Nephron progenitor cell (in vitro differentiated cells): ENCODE measurements at regions not wholly inside any gene's neighbourhood (a gene's known extent, or its start where the extent isn't known, plus 50 kb on each side); places are given as distances from the start of the nearest gene placed in this dataset.

ENCODE experiments used
- DNase-seq: peaks from one replicate; pipeline ENCODE4 v3.0.0; 2021
- H3K27ac Mint-ChIP-seq: 2 replicates; pipeline ENCODE4 v1.8.0; 2021; ENCODE audit warnings: mild to moderate bottlenecking, moderate library complexity, mixed read lengths
- H3K27me3 Mint-ChIP-seq: 2 replicates; pipeline ENCODE4 v1.8.0; 2021; ENCODE audit warnings: mild to moderate bottlenecking, low read depth, mixed read lengths; ENCODE audit not compliant: poor library complexity
- H3K36me3 Mint-ChIP-seq: 2 replicates; pipeline ENCODE4 v1.8.0; 2021; ENCODE audit warnings: low read depth, mixed read lengths
- H3K4me1 Mint-ChIP-seq: 2 replicates; pipeline ENCODE4 v1.8.0; 2021; ENCODE audit warnings: mixed read lengths
- H3K4me3 Mint-ChIP-seq: 2 replicates; pipeline ENCODE4 v1.8.0; 2021; ENCODE audit warnings: mild to moderate bottlenecking, moderate library complexity, mixed read lengths
- H3K9me3 Mint-ChIP-seq: 2 replicates; pipeline ENCODE4 v1.8.0; 2021; ENCODE audit warnings: mild to moderate bottlenecking, moderate library complexity, mixed read lengths
- CTCF ChIP-seq: fragments of 200-600 bp; sonication (generic); IDR thresholded peaks from 2 replicates; pipeline ENCODE4 v1.5.0; 2021; ENCODE audit warnings: antibody characterized with exemption

DNA sequence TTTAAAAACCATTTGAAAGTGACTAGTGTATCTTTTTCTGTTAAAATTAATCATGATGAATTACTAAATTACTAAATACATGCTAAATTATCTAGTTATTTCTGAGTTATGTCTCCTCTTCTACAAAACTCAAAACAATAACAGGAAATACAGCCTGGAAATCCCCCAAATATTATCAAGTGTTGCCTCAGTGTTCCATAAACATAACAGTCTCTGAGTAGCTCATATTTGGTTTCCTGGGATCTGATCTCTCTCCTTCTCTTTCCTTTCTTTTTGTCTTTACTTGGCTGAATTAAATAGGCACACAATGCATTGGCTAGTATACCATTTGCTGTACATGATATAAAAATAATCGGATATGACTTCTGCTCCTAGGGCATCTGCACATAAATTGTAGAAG, 277.6 kb upstream of the IGFBP3 start:
- TF ChIP-seq CTCF, result no peak
- Mint-ChIP-seq H3K4me3 (no peak overlapping the region), H3K4me1 (peaks cover 16% of the 10 kb centered on the region), H3K36me3 (no peaks in the 10 kb centered on the region), H3K27ac (no peak overlapping the region), H3K27me3 (peaks cover 16% of the 10 kb centered on the region), H3K9me3 (no peaks in the 10 kb centered on the region)
- no peak for DNase-seq

DNA sequence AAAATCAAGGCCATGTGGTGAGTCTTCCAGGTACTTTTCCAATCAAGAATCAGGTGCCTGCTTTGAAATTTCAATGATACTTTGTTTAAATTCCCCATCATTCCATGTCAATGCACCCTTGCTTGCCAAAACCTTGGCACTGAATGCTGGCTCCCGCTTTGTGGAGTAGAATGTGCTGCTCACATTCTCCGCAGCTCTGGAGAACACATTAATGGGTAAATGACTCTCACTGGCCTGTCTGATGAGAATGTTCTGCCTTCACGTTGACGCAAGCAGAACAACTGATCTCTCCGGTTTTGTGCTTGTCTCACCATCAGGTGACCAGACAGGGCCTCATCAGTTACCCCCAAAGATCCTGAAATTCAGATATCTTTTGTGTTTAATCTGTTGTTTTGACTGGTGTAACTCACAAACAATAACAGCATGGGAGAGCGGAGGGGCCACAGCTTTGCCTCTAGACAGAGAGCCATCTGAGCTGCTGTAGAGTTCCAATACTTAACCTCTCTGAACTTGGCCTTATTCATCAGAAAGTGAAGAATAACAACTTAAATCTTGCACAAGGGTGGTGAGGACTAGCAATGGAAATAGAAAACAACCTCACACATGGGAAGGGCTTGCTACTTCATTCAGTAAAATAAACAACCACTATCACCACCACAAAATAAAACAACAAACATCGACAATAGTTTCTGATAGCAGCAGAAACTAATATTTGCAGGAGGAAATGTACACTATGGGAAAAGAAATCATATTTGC, 276.9 kb upstream of the IGFBP3 start:
- DNase-seq, result no peak
- TF ChIP-seq CTCF, result no peak
- Mint-ChIP-seq H3K4me3 (no peak overlapping the region), H3K4me1 (peaks cover 15% of the 10 kb centered on the region), H3K36me3 (no peaks in the 10 kb centered on the region), H3K9me3 (no peaks in the 10 kb centered on the region), H3K27me3 (peaks cover 16% of the 10 kb centered on the region), H3K27ac (no peak overlapping the region)

DNA sequence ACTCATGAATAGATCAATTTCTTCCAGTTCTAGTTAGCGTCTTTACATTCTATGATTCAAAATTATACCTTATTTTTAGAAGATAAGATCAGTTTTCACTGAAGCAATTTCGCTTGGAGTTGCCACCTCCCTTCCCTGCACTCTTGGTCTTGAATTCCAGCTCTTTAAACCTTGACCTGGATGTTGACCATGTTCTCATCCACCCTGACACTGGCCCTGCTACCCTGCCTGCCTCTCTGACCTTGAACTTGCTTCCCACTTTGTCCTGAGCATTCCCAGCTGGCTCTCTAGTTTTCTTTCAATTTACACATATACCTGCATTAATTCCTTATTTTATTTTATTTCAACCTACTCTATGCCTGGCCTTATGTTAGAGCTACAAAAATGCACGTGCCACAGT, 274.9 kb upstream of the IGFBP3 start:
- Mint-ChIP-seq H3K27ac (no peak overlapping the region), H3K4me1 (peaks cover 8% of the 10 kb centered on the region), H3K4me3 (no peak overlapping the region), H3K9me3 (no peaks in the 10 kb centered on the region), H3K36me3 (no peaks in the 10 kb centered on the region), H3K27me3 (peaks cover 16% of the 10 kb centered on the region)
- TF ChIP-seq CTCF, result no peak
- DNase-seq, result no peak

GRCh38 chr7:46192271-46192670, 271.2 kb upstream of the IGFBP3 start:
- DNase-seq, result no peak
- peaks cover 25% of the 10 kb centered on the region for H3K27me3 Mint-ChIP-seq
- no peaks in the 10 kb centered on the region for H3K9me3 Mint-ChIP-seq
- no peaks in the 10 kb centered on the region for H3K4me1 Mint-ChIP-seq
- TF ChIP-seq CTCF, result no peak
- no peak overlapping the region for H3K27ac Mint-ChIP-seq
- no peak overlapping the region for H3K4me3 Mint-ChIP-seq
- H3K36me3 Mint-ChIP-seq, result no peaks in the 10 kb centered on the region

DNA sequence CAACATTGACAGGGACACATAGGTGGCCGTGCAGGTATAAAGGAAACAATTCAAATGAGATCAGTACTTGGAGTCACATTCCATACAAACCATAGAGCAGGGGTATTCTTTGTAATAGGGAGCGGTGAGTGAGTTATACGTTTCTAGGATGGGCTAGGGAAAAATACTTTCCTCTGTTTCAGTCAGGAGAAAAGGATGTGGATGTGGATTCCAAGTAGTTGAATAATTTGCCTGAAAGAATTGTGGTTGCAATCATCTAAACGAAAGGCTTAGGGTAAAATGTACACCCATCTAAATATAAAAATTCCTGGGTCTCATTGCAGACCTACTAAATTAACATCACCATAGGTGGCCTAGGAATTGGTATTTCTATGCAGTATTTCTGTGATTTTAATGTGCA, 270.7 kb upstream of the IGFBP3 start:
- H3K9me3 Mint-ChIP-seq, result peaks cover 1% of the 10 kb centered on the region
- H3K27me3 Mint-ChIP-seq, result peaks cover 24% of the 10 kb centered on the region
- H3K4me1 Mint-ChIP-seq, result no peaks in the 10 kb centered on the region
- no peak overlapping the region for H3K27ac Mint-ChIP-seq
- no peak for TF ChIP-seq CTCF
- H3K4me3 Mint-ChIP-seq, result no peak overlapping the region
- no peak for DNase-seq
- no peaks in the 10 kb centered on the region for H3K36me3 Mint-ChIP-seq

DNA sequence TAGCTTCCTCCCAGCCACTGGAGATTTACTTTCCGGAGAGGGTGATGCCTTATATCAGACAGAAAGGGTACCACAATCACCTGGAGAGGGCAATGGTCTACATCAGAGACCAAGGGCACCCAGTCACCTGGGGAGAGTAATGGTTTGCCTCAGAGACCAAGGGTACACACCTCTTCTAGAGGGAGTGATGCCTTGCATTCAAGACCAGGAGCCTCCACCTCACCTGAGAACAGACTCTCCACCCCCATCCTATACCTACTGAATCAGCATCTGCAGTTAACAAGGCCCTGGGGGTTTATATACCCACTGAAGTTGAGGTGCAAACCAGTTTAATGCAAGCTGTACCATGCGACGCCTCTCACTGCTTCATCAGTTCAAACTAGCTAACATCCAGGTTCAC, 270.2 kb upstream of the IGFBP3 start:
- Mint-ChIP-seq H3K4me1 (no peaks in the 10 kb centered on the region), H3K27me3 (peaks cover 24% of the 10 kb centered on the region), H3K9me3 (peaks cover 3% of the 10 kb centered on the region), H3K27ac (no peak overlapping the region), H3K4me3 (no peak overlapping the region), H3K36me3 (no peaks in the 10 kb centered on the region)
- no peak for DNase-seq
- no peak for TF ChIP-seq CTCF
